Activated T-helper 1 cell treated with Interleukin-2 at 50 U/mL for 16 hours (primary cell): ENCODE measurements at regions not wholly inside any gene's neighbourhood (a gene's known extent, or its start where the extent isn't known, plus 50 kb on each side); places are given as distances from the start of the nearest gene placed in this dataset.
"Not testable (repeated sequence)": the region's sequence is repeated elsewhere in the genome, so short reads cannot be mapped to it uniquely, and the experiment has no call there.

ENCODE experiments used
- DNase-seq: peaks from one replicate; pipeline ENCODE4 v3.0.0-alpha.2; 2020; ENCODE audit warnings: low read depth

DNA sequence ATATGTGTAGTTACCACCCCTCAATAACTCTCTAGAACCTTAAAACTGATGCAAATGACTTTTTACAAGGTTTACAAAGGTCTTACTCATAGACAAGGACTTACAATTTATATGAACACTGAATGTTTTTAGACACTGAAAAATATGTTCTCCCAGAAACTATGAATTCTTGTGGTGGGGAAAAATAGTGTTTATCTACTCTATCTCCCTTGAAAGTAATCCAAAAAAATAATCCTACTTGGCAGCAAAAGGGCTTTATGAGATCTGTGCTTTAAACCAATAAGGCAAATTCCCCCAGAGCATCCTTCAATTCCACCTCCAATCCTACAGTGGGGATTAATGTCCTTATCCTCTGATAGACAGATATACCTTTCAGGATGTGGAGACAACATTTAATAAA, 1984.1 kb upstream of the RAG2 start:
- DNase-seq: no peak

DNA sequence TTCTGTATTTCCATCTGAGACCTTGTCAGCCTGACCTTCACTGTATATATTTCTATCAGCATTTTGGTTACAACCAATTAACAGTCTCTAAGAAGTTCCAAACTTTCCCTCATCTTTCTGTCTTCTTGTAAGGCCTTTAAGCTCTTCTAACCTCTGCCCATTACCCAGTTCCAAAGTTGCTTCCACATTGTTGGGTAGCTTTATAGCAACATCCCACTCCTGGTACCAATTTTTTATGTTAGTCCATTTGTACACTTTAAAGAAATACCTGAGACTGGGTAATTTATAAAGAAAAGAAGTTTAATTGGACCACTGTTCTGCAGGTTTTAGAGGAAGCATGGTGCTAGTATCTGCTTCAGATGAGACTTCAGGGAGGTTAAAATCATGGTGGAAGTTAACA, 1979.7 kb upstream of the RAG2 start:
- DNase-seq: no peak

DNA sequence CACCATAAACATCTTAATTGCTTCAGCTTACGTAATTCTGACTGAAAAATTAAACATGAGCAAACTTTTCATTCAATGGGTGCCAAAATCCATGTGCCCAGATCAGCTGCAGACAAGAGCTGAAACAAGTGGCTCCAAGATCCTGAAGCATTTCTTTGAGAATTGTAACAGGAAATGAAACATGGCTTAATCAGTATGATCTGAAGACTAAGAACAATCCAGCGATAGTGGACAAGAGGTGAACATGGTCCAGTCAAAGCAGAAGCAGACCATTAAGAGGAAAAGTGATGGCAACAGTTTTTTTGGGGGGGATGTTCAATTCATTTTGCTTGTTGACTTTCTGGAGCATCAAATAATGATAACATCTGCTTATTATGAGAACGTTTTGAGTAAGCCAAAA, 1964.5 kb upstream of the RAG2 start:
- DNase-seq: no peak

DNA sequence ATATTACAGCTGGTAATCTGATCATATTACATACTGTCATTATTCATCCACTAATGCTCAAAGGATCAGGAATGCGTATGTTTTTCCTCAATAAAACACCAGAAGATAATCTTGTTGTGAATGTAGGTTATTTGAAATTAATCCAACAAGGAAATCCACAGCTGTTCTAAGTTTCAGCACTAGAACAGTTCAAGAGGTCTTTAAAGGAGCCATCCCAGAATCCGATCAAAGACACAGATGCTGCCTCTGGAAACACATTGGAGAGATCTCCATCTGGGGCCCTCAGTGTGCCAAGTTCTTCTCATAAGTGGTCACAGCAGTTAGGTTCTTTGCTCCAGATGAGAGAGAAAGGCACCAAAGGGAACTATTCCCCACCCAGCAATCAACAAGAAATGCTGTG, 1955.1 kb upstream of the RAG2 start:
- no peak for DNase-seq

DNA sequence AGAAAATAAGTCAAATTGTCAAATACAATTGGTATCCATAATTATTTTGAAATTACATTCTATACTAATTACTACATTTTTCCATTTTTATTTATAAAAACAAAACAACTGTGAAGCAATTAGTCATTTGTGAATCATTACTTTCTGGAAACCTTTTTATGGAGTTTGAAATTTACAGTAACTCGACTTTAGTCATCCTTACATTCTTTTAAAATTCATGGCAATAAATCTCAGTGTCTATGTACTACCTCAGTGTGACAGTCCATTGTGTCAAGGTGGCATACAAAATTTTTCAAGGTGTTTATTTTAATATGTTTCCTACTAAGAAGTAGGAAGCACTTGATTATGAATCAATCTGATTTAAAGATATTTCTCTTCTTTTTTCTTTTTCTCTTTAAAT, 1949.4 kb upstream of the RAG2 start:
- DNase-seq: no peak

DNA sequence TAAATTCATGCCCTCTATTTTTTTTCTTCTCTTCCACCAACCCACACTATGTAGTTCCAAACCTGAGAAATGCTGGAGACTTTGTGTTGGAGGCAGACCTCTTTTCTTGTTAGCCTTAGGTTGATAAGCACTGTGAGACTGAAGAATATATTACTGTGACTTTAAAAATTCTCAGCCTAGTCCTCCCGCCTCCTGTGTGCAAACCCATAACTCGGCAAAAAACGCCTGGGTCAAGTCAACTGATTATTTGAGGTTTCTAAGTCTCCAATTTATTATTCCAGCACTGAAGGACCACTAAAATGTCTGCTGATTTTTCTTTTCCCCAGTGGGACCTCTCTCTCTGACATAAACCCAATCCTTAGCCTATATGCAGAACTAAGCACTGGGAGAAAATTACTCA, 1946.0 kb upstream of the RAG2 start:
- DNase-seq: no peak

DNA sequence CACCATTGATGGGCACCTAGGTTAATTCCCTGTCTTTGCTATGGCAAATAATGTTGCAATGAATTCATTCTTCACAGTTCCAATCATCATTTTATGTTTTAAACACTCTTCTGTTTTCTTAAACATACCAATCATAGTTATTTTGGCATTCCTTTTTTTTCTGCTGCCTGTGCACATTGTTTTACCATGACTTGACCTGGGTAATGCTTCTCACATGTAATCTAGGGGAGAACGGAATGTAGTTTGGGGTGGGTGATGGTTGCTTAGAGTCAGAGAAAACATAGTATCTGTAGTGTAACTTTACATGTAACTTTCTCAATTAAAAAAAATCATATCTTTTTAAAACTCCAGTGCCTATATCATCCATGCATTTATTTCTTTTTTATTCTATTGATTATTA, 1945.3 kb upstream of the RAG2 start:
- no peak for DNase-seq

DNA sequence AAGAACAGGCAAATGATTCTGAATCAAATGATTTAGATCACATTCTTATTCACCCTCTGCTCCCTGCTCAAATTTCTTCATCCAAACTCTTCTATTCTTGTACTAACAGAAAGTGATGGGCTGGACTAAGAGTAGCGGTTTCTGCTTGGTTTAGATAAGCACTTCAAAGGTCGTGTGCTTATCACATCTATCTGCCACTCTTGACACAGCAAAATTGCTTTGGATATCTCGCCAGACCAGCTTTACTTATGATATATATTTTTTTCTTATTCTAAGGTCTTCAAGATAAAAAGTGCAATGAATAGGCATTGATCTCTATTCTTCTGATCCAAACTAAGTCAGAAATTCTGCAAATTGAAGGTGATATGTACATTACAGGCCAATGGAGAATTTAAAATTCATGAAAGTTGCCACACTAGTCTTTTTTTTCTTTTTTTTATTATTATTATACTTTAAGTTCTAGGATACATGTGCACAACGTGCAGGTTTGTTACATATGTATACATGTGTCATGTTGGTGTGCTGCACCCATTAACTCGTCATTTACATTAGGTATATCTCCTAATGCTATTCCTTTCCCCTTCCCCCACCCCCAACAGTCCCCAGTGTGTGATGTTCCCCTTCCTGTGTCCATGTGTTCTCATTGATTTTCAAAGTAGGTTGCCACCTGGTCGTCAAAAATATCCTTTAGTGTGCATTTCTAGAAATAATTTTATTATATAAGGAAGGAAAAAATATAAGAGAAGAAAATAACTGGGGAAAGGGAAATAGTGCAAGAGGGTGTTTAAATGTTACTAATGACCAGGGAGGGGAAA, 1941.0 kb upstream of the RAG2 start:
- no peak for DNase-seq

DNA sequence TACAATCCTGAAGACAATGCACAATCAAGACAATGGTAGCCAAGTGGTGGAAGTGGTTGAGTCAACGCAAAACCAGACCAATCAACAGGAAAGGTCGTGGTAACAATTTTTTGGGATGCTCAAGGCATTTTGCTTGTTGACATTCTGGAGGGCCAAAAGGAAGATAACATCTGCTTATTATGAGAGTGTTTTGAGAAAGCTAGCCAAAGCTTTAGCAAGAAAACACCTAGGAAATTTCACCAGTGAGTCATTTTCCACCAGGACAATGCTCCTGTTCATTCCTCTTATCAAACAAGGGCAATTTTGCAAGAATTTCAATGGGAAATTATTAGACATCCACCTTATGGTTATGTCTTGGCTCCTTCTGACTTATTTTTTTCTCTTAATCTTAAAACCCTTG, 1932.2 kb upstream of the RAG2 start:
- DNase-seq: no peak

DNA sequence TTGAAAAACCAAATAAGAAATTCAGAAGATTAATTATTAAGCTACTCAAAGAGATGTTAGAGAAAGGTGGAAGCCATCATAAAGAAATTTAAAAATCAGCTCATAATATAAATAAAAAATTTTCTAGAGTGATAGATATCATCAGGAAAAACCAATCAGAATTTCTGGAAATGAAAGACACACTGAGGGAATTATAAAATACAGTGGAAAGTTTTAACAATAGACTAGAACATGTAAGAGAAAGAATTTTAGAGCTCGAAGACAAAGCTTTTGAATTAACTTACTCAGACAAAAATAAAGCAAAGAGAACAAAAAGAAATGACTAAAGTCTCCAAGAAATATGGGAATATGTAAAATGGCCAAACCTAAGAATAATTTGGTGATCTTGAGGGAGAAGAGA, 1926.9 kb upstream of the RAG2 start:
- DNase-seq: no peak

DNA sequence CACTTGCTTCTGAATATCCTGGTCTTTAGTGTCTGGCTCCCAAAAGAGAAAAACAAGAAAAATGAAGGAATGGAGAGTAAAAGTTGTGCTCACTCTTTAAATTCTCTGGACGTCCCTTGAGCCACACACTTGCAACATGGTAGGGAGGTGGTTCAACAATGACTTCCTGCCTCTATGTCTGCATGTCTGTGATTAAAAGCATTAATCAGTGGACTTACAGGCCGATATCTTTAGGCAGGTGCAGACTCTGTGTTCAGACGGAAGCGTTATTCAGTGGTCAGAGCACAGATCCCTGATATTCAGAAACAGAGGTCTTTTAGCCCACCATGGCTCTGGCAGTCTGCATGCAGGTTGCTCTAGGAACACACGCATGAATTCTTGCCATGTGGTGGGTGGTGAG, 1920.0 kb upstream of the RAG2 start:
- no peak for DNase-seq

DNA sequence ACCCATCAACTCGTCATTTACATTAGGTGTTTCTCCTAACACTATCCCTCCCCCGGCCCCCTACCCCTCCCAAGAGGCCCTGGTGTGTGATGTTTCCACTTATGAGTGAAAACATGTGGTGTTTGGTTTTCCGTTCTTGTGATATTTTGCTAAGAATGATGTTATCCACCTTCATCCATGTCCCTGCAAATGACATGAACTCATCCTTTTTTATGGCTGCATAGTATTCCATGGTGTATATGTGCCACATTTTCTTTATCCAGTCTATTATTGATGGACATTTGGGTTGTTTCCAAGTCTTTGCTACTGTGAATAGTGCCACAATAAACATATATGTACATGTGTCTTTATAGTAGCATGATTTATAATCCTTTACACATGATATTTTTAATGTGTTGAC, 1914.8 kb upstream of the RAG2 start:
- not testable (repeated sequence) for DNase-seq

DNA sequence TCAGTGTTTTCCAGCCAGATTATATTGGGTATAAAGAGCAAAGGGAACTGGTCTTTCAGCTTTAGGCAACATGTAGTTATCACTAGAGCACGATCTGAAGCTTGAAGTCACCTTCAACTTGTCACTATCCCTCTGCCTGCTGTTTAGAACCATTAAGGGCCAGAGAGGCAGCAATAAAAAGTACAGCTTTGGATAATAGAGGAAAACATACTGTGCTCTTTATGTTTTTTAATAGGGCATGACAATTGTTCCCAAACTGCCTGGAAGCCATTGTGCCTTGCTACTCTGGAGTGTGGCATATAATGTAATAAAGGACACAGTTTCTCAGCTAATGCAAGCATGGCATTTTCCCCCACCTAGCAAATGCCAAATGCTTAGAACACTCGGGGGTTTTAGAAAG, 1912.0 kb upstream of the RAG2 start:
- DNase-seq: no peak

DNA sequence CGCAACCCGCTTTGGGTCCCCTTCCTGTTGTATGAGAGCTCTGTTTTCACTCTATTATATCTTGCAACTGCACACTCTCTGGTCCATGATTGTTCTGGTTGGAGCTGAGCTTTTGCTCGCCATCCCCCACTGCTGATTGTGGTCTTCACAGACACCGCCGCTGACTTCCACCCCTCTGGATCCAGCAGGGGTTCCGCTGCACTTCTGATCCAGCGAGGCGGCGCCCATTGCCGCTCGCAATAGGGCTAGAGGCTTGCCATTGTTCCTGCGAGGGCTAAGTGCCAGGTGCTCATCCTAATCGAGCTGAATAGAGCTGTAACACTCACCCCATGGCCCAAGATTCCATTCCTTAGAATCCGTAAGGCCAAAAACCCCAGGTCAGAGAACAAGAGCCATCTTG, 1905.8 kb upstream of the RAG2 start:
- no peak for DNase-seq

DNA sequence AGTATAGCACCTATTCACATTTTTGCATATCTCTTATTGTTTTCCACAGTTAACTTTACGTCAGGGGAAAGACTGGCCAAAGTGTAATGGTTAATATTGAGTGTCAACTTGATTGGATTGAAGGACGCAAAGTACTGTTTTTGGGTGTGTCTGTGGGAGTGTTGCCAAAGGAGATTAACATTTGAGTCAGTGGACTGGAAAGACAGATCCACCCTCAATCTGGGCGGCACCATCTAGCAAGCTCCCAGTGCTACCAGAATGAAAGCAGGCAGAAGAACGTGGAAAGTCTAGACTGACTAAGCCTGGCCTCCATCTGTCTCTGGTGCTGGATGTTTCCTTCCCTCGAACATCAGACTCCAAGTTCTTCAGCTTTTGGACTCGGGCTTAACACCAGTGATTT, 1900.7 kb upstream of the RAG2 start:
- DNase-seq: no peak

DNA sequence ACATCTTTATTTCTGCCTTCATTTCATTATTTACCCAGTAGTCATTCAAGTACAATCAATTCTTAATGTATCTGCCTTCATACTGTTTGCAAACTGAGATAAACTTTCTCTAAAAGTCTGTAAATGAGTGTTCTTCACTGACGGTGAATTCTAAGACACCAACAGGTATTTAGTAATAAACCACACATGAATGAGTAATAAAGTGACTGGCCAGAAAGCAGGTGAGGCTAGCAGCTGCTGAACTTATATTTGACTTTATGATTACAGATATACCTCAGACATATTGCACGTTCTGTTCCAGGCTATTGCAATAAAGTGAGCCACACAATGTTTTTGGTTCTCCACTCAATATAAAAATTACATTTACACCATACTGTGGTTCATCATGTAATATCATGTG, 1894.0 kb upstream of the RAG2 start:
- DNase-seq: no peak

DNA sequence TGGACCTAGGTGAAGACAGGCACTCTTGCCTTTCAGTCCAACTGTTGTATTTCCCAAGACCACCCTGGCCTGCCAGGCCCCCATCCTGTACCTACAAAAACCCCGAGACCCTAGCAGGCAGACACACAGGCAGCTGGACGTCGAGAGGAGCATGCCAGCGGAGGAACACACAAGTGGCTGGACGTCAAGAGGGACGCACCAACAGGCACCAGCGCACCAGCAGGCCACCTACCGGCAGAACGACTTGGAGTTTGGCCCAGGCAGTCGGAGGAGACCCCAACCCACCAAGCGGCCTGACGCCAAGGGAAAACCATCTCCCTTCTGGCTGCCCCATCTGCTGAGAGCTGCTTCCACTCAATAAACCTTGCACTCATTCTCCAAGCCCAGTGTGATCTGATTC, 1883.4 kb upstream of the RAG2 start:
- no peak for DNase-seq

DNA sequence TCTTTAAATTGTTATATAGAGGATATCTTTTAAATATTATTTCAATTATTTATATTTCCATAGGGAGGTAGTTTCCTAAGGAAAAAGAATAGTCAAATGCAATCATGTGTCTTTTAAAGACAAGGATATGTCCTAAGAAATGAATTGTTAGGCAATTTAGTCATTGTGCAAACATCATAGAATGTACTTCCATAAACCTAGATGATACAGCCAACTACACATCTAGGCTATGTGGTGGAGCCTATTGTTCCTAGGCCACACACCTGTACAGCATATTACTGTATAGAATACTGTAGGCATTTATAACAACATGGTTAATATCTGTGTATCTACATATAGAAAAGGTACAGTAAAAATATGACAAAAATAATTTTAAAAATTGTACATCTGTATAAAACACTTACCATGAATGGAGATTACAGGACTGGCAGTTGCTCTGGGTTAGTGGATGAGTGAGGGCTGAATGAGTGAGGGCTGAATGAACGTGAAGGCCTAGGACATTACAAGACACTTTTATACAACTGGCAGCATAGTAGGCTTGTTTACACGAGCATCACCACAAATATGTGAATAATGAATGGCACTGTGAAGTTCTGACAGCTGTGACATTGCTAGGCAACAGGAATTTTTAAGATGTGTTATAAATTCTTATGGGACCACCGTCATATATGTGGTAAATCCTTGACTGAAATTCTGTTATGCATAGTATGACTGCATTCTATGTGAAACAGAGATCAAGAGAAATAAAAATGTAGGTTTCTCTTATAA, 1879.0 kb upstream of the RAG2 start:
- no peak for DNase-seq

DNA sequence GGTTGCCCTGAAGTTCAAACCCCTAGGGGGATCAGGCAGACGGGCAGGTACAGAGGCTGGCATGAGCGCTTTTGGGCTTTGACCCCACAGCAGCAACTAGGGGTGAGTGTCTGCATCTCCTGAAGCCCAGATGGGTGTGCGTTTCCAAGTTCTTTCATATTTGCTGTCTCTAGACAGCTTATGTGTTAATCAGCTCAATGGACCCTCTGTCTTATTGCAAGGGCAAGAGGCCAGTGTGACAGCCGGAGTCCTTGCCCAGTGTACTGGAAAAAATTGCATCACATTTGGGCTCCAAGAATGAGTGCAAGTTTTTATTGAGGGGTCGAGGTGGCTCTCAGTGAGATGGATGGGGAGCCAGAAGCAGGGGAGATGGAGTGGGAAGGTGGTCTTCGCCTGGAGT, 1863.7 kb upstream of the RAG2 start:
- no peak for DNase-seq

DNA sequence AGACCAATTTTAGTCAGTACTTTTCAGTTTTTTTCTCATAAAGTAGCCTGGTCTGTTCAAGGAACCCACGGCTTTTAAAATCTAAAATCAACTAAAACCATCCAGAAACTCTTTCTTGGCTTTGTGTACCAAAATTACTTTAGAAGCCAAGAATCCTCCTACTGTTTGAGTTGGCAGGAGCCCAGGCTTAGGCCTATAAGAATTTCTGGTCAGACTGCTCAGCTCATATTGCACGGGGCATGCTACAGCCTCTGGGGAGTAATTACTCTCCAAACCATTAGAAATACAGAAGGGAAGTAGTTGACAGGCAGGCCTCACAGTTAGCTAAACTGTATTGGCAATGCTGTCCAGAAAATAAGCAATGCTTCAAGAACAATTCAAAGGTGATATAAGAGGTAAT, 1862.9 kb upstream of the RAG2 start:
- no peak for DNase-seq

DNA sequence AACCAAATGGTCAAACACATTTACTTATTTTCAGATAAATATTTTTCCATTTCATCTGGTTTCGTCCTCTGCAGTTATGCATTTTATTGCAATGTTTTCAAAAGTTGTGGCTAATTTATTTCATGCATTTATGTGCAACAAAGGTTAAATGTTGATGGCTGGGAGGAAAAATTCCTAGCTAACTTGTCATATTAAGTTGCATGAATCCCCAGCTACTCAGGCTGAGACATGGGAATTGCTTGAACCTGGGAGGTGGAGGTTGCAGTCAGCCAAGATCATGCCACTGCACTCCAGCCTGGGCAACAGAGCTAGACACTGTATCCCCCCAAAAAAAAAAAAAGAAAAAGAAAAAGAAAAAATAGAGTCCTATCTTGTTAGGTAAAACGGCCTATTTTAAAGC, 1862.4 kb upstream of the RAG2 start:
- no peak for DNase-seq

DNA sequence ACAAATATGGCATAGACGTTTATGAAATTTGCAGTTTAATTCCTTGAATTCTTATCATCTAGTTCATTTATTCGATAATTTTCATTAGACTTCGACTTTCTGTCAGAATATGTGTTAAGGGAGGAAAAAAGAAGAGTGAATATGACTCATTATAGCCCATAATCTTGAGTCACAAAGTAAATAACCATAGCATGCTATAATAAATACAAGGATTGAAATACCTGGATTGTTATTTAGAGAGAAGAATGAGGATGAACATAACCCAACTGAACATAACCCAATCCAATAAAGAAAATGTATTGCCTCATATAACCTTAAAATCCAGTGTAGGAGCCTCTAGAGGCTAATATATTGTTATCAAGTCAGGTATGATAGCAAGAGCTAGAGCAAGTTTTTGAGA, 1858.3 kb upstream of the RAG2 start:
- DNase-seq: no peak

DNA sequence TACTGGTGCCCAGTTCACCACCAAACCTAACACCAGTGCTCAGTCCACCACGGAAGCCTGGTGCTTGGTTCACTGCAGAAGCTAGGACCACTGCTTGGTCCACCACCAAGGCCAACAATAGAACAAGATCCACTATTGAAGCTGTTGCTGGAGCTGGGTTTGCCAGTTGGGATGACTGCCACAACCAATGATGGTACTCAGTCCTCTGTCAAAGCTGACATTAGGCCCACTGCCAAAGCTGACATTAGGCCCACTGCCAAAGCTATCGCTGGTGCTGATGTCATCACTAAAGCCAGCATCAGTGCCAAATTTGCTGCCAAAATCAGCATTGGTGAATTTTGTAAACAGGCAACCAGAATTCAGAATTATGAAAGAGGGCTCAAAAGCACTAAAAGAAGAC, 1850.2 kb upstream of the RAG2 start:
- DNase-seq: no peak

DNA sequence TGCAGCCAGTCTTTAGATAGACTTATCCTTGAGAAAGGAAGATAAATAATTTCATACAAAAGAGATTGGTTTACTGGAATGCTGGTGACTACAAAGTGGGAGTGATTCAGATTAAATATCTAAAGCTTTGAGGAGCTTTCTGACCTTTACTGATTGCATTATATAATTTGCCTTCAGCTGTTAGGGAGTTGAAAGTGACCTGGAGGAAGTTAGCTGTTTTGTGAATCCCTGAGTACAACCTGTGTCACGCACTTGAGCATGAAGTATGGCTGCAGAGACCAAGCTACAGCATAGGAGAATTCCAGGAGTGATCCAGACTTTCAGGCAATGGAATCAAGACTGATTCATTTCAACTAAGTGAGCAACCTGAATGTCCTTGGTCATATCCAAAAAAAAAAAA, 1848.3 kb upstream of the RAG2 start:
- no peak for DNase-seq
